Pancreas (tissue), 10 donors: ENCODE measurements at regions not wholly inside any gene's neighbourhood (a gene's known extent, or its start where the extent isn't known, plus 50 kb on each side); places are given as distances from the start of the nearest gene placed in this dataset.

ENCODE experiments used
- ATAC-seq, 4 donors: fragments of 200-7000 bp; cut with Tn5 transposase; one replicate each; pipeline versions ENCODE4 v1.8.0 to v1.9.1; 2020; ENCODE audit warnings: mild to moderate bottlenecking in 4 of 4, moderate library complexity in 4 of 4
- DNase-seq, 6 donors: peaks; one replicate each; pipeline ENCODE4 v3.0.0-alpha.2; 2020
- FAIRE-seq: peaks from 2 replicates; lab custom pipeline; 2012; peaks lifted over from hg19 to GRCh38; lab: Jason Lieb, UNC
- H3K27ac ChIP-seq, 4 donors: fragments of 200-600 bp; sonication (generic); 1 replicate in 3 of 4; 2 replicates in 1 of 4; pipeline versions ENCODE4 v1.5.0 to v1.8.0; 2020
- H3K27me3 ChIP-seq, 4 donors: fragments of 200-600 bp; one replicate each; pipeline ENCODE4 v1.8.0; 2021
- H3K36me3 ChIP-seq, 3 donors: fragments of 200-600 bp; sonication (generic) in 1 of 3; one replicate each; pipeline versions ENCODE4 v1.5.0 to v1.8.0; 2020 to 2021
- H3K4me1 ChIP-seq, 3 donors: fragments of 200-600 bp; one replicate each; pipeline ENCODE4 v1.8.0; 2021
- H3K4me3 ChIP-seq, 4 donors: fragments of 200-600 bp; sonication (generic) in 2 of 4; one replicate each; pipeline versions ENCODE4 v1.5.0 to v1.8.0; 2020 to 2021
- H3K9me3 ChIP-seq, 4 donors: fragments of 200-600 bp; one replicate each; pipeline ENCODE4 v1.8.0; 2021
- WGBS, 2 donors: extraction: QIAGEN DNeasy Blood & Tissue Kit; methylation state at CpG; one replicate each; pipeline ENCODE4 v1.1.7; 2013; 5-methylcytosine and 5-hydroxymethylcytosine counted together
- intact Hi-C, 3 donors: fragments of 100-400 bp; cut with DNase I; formaldehyde crosslinking; loops; one replicate each; pipeline versions ENCODE4 v1.11.1 to v1.14.2; 2022
- TF ChIP-seq, protein P1 (sequence below), 4 donors: fragments of 200-600 bp; sonication (generic) in 3 of 4; IDR thresholded peaks; one replicate each; pipeline versions ENCODE4 v1.5.0 to v1.8.0; 2021; ENCODE audit warnings: antibody characterized with exemption in 4 of 4
- donor health status: healthy with polysubstance abuse.
- donor health status: DM: no; HTN: no; CAD: no; lungs with moderate emphysema.
- donor health status: DM: no; HTN: no; CAD: no.
- donor health status: control.
- donor health status: control.
- donor health status: Bipolar disorder and iron deficiency.
- donor health status: DM: yes; HTN: yes; CAD: no.
- donor health status: DM: no; HTN: no; CAD: no.
- donor health status: DM: no; HTN: no; CAD: no.
- donor health status: DM: yes; HTN: yes; CAD: no.

GRCh38 chr5:171680485-171680884, 105.1 kb upstream of the SMIM23 start:
- DNase-seq = no peak
- Histone ChIP-seq H3K27ac (no peak overlapping the region), H3K4me1 (no peaks in the 10 kb centered on the region), H3K27me3 (no peaks in the 10 kb centered on the region), H3K9me3 (no peaks in the 10 kb centered on the region), H3K36me3 (no peaks in the 10 kb centered on the region), H3K4me3 (no peak overlapping the region)
- no peak for ATAC-seq
- FAIRE-seq = no peak
- WGBS, 2 donors = 78 to 83% methylated on average over 6 of the region's 6 CpGs
- intact Hi-C loops = no loop called here
- TF ChIP-seq, protein P1, sequence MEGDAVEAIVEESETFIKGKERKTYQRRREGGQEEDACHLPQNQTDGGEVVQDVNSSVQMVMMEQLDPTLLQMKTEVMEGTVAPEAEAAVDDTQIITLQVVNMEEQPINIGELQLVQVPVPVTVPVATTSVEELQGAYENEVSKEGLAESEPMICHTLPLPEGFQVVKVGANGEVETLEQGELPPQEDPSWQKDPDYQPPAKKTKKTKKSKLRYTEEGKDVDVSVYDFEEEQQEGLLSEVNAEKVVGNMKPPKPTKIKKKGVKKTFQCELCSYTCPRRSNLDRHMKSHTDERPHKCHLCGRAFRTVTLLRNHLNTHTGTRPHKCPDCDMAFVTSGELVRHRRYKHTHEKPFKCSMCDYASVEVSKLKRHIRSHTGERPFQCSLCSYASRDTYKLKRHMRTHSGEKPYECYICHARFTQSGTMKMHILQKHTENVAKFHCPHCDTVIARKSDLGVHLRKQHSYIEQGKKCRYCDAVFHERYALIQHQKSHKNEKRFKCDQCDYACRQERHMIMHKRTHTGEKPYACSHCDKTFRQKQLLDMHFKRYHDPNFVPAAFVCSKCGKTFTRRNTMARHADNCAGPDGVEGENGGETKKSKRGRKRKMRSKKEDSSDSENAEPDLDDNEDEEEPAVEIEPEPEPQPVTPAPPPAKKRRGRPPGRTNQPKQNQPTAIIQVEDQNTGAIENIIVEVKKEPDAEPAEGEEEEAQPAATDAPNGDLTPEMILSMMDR (IDR thresholded peaks at IDR 0.05) = no peak

GRCh38 chr5:171681061-171681460, 104.6 kb upstream of the SMIM23 start:
- intact Hi-C loops = no loop called here
- H3K36me3 ChIP-seq = no peaks in the 10 kb centered on the region
- TF ChIP-seq, protein P1 (IDR thresholded peaks at IDR 0.05) = no peak
- H3K27ac ChIP-seq = no peak overlapping the region
- no peaks in the 10 kb centered on the region for H3K9me3 ChIP-seq
- H3K27me3 ChIP-seq = no peaks in the 10 kb centered on the region
- no peak overlapping the region for H3K4me3 ChIP-seq
- H3K4me1 ChIP-seq = no peaks in the 10 kb centered on the region
- no peak for ATAC-seq
- no peak for FAIRE-seq
- WGBS, 2 donors = 69 to 74% methylated on average over 4 of the region's 4 CpGs
- DNase-seq = no peak

DNA sequence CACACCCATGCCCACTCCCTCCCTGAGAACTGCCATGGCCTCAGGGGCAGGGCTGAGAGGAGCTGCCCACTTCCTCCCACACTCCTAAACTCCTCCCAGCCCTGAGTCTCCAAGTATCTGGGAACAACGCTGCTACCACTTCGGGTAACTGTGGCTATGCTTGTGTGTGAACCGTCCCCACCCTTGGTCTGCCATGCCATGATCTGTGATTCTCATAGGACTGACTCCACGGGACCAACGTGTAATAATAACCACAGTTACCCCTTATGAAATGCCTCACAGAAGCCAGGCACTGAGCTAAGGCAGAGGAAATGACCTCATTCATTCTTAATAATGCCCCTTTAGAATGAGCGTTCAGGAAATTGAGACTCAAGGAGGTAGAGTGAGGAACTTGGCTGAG, 103.9 kb upstream of the SMIM23 start:
- Histone ChIP-seq H3K36me3 (no peaks in the 10 kb centered on the region), H3K9me3 (no peaks in the 10 kb centered on the region), H3K4me1 (no peaks in the 10 kb centered on the region), H3K4me3 (no peak overlapping the region), H3K27me3 (no peaks in the 10 kb centered on the region), H3K27ac (no peak overlapping the region)
- no peak for DNase-seq
- ATAC-seq = peak in 2 of 4 donors; percentile 11 to 16
- 51 to 69% methylated on average over 6 of the region's 6 CpGs for WGBS, 2 donors
- TF ChIP-seq, protein P1 (IDR thresholded peaks at IDR 0.05) = no peak
- no peak for FAIRE-seq
- intact Hi-C loops = no loop called here

DNA sequence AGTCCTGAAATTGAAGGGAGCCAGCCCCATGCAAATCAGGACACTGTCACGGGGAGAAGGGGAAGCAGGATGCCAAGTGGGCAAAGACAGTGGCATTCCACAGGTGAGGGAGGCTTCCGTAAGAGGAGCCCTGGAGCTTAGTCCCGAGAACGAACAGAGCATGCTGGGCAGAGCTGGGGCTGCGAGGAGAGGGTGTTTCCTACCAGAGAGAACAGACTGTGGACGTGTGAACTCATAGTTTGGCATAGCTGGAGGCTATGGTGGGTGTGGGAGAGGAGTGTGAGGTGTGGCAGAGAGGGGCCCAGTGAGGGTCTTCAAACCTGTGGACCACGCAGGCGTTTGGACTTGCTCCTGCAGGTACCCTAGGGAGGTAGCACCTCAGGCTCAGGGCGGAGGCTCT, 102.8 kb upstream of the SMIM23 start:
- Histone ChIP-seq H3K4me3 (no peak overlapping the region), H3K4me1 (no peaks in the 10 kb centered on the region), H3K27me3 (no peaks in the 10 kb centered on the region), H3K27ac (no peak overlapping the region), H3K36me3 (no peaks in the 10 kb centered on the region), H3K9me3 (no peaks in the 10 kb centered on the region)
- FAIRE-seq (no peak), ATAC-seq (no peak), DNase-seq (no peak)
- intact Hi-C loops = no loop called here
- TF ChIP-seq, protein P1 (IDR thresholded peaks at IDR 0.05) = no peak
- 69 to 76% methylated on average over 9 of the region's 9 CpGs for WGBS, 2 donors

DNA sequence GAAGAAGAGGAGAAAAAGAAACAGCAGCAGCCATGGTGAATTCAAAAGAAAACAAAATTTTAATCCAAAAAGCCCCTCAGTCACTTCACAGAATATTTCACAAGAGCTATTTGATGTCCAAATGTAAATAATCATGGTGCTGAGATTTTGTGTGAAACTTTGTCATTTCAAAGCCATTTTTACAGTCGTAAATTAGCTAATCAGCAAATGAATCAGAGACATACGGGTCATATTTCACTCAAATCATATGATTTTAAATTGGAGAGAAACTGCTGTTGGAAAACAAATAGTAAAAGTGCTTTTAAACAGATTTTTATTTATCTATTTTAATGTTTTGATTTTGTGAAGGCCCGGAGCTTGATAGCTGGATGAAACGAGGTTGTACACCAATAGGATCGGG, 101.4 kb upstream of the SMIM23 start:
- WGBS, 2 donors = 82 to 83% methylated on average over 5 of the region's 5 CpGs
- Histone ChIP-seq H3K4me3 (no peak overlapping the region), H3K9me3 (no peaks in the 10 kb centered on the region), H3K27me3 (no peaks in the 10 kb centered on the region), H3K4me1 (no peaks in the 10 kb centered on the region), H3K36me3 (no peaks in the 10 kb centered on the region), H3K27ac (no peak overlapping the region)
- intact Hi-C loops = no loop called here
- FAIRE-seq = no peak
- no peak for DNase-seq
- no peak for ATAC-seq
- TF ChIP-seq, protein P1 (IDR thresholded peaks at IDR 0.05) = no peak
